NCI-H2107 treated with DMSO at 0.1 percent for 48 hours (cell line): ENCODE measurements at regions not wholly inside any gene's neighbourhood (a gene's known extent, or its start where the extent isn't known, plus 50 kb on each side); places are given as distances from the start of the nearest gene placed in this dataset.

Experiments
- DNase-seq: peaks from one replicate; lab custom pipeline; 2025; ENCODE audit not compliant: unreplicated experiment; lab: John Stamatoyannopoulos, UW

GRCh38 chr1:228823200-228823599, 87.9 kb downstream of the RHOU start:
- no peak for DNase-seq

GRCh38 chr1:228824366-228824765, 89.1 kb downstream of the RHOU start:
- no peak for DNase-seq

- no peak for DNase-seq
Observed at GRCh38 chr1:228825041-228825440, 89.8 kb downstream of the RHOU start.

DNA sequence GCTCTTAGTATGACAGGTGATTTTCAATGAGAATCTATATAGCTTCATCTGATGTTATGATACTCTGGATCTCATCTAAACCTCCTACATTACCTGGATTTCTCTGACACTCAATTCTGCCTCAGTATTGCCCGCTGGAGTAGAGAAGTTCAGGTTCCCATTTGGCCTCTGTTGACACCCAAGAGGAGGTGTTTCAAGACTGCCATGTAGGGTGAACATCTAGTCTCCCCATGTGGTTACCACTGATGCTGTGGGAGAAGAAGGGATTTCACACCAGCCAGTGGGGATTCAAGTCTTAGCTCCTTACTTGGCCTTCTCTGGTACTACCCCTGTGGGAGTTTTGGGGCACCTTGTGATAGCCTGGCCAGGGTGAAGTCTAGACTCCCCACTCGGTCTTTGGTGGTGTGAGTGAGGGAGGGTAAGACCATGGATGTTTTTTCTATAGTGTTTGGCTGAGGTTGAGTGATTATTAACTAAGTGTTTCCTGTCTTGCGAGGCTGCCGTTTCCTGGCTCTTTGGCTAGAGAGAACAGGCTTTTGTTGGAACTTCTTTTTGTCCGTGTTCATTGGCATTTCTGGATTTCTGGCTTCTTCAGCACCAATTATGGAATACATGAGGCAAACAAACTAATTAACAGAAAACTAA, 90.7 kb downstream of the RHOU start:
- no peak for DNase-seq

GRCh38 chr1:228827019-228827418, 91.7 kb downstream of the RHOU start:
- peak; percentile 43 for DNase-seq

- DNase-seq = no peak
Observed at GRCh38 chr1:228828151-228828550, 92.9 kb downstream of the RHOU start.

DNA sequence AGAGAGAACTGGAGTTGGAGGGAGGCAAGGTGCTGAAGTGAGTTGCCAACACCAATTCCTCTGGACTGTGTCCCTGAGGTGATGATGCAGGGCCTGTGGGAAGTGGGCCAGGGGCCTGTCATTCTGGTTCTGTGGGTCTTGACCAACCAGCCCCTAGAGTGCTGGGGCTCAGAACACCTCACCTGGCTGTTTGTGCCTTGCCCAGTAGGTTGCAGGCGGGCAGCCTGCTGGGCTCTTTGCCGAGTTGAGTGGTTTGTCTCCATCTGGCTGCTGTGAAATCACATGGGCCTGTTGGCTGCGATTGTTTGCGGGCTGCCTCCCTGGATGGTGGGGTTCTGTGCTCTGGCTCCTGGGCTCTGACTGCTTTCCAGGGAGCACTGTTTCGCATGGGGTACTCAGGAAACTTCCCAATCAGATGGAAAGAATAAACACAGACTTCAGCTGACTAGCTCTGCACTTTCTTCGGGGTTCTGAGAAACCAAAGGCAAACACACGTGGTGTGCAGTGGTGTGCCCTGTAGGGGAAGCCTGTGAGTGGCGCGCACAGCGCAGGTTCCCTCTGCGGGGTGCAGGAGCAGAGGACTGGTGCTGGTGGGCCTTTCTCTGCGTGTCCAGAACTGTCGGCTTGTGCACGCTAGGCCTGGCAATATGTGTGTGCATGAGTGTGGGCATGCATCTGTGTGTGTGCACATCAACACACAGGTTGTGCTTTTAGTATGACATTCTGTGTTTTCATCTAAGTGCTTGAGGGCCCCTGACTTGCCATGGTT, 95.1 kb downstream of the RHOU start:
- DNase-seq = no peak

- no peak for DNase-seq
Observed at GRCh38 chr1:228830954-228831481, 95.7 kb downstream of the RHOU start.

GRCh38 chr1:228833911-228834688, 98.8 kb downstream of the RHOU start:
- no peak for DNase-seq

- no peak for DNase-seq
Observed at GRCh38 chr1:228835456-228835855, 100.2 kb downstream of the RHOU start.

- no peak for DNase-seq
Observed at GRCh38 chr1:228835911-228836310, 100.6 kb downstream of the RHOU start.

DNA sequence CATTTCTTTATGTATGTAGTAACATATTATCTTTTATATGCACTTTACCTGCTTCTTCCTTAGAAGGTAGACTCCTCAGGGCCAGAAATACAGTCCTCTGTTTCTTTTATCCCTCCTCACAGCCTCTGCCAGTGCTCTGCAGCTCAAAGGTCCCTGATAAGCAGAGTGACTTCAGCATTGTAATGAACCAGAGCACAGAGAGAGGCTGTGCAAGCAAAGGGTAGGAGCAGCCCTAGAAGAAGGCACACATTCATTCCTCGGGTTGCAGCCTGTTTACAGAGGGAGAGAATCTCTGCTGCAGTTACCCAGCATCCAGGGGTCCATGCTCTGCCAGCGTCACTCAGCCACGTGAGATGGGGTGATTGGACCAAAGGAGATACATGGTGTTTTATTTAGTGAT, 101.1 kb downstream of the RHOU start:
- no peak for DNase-seq

DNA sequence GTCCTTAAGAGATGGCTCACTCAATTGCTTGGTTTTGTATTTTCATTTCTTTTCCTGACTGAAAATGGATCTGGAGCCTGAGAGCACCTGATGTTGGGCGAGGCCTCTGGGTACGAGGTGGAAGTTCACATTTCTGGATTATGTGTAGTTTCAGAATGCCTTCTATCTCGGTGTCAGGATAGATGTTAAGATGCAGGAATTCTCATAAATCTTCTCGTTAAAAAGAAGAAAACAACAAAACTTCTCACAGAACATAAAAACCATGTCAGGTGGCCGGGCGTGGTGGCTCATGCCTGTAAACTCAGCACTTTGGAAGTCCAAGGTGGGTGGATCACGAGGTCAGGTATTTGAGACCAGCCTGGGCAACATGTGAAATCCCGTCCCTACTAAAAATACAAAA, 101.8 kb downstream of the RHOU start:
- no peak for DNase-seq

GRCh38 chr1:228837817-228838716, 102.8 kb downstream of the RHOU start:
- DNase-seq = no peak

DNA sequence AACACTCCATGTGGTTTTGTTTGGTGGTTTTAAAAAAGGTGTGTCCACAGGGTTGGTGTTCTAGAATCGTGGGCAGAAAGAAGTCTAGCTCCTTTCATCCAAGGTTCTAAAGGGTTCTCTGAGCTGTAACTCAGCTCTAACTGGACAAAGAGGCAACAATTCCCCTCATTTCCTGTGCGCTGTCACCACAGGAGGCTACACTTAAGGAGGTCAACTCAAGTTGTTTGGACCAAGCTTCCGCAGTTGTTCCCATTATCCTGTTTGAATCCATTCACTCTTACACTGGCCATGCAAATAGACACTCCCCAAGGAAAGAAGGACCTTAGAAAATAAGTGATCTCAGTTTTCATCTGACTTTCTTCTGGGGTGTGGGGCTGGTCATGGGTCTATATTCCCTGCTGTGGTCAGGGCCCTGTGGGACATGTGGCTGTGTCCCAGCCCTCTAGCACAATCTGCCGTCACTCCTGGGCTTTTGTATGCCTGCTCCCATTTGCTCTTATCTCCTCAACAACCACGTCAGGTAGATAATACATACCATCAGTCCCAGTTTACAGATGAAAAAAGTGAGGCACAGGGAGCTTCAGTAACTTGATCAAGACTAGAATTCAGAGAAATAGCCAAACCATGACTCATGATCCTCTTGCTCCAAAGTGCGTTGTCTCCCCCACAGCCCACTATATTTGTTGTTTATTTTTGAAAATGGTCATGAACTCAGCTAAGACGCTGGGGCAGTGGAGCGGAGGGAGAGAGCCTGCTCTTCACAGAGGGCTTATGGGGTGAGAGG, 103.6 kb downstream of the RHOU start:
- DNase-seq = no peak

DNA sequence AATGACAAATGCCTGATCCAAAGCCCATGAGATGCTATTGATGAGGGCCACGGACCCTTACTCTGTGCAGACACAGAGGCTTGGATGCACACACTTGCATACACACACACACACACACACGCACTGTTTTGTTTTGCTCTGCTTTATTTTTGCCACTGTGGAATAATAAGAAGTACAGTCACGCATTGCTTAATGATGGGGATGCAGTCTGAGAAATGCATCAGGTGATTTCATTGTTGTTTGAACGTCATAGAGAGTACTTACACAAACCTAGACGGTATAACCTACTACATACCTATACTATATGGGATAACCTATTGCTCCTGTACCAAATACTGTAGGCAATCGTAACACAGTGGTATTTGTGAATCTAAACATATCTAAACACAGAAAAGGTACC, 104.4 kb downstream of the RHOU start:
- no peak for DNase-seq

- no peak for DNase-seq
Observed at GRCh38 chr1:228841632-228842031, 106.4 kb downstream of the RHOU start.

- DNase-seq = no peak
Observed at GRCh38 chr1:228842094-228842775, 107.0 kb downstream of the RHOU start.

- DNase-seq = no peak
Observed at GRCh38 chr1:228845101-228845500, 109.8 kb downstream of the RHOU start.
